Body of pancreas (tissue), 4 donors: ENCODE measurements at regions not wholly inside any gene's neighbourhood (a gene's known extent, or its start where the extent isn't known, plus 50 kb on each side); places are given as distances from the start of the nearest gene placed in this dataset.

Experiments used
- POLR2A ChIP-seq, 3 donors: fragments of 450-650 bp; IDR thresholded peaks; one replicate each; pipeline ENCODE4 v1.6.1; 2016; ENCODE audit warnings: antibody characterized with exemption in 3 of 3, mild to moderate bottlenecking in 2 of 3
- TF ChIP-seq, protein P1 (sequence below), 7 experiments: fragments of 450-650 bp in 4 of 7; fragments of 200-600 bp in 3 of 7; sonication (generic) in 3 of 7; IDR thresholded peaks; one replicate each; pipeline ENCODE4 v1.5.1; 2016 to 2019; ENCODE audit warnings: antibody characterized with exemption in 7 of 7

DNA sequence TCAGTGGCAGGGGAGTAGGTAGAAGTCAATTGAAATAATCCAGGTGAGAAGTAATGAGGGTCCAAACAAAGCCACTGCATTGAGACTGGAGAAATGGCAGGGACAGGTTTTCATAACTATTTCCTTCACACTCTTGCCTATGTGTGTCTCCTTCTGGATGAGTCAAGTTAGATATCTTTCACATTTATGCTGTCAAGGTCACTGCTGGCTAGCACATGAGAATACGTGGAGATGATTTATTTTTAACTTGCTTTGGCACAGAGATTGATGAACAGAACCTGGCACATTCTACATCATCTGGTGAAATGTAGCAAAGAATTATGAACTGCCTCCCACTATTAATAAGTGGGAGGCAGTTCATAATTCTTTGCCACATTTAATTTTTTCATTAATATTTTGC, 66.7 kb upstream of the BOD1L1 start:
- TF ChIP-seq, protein P1, sequence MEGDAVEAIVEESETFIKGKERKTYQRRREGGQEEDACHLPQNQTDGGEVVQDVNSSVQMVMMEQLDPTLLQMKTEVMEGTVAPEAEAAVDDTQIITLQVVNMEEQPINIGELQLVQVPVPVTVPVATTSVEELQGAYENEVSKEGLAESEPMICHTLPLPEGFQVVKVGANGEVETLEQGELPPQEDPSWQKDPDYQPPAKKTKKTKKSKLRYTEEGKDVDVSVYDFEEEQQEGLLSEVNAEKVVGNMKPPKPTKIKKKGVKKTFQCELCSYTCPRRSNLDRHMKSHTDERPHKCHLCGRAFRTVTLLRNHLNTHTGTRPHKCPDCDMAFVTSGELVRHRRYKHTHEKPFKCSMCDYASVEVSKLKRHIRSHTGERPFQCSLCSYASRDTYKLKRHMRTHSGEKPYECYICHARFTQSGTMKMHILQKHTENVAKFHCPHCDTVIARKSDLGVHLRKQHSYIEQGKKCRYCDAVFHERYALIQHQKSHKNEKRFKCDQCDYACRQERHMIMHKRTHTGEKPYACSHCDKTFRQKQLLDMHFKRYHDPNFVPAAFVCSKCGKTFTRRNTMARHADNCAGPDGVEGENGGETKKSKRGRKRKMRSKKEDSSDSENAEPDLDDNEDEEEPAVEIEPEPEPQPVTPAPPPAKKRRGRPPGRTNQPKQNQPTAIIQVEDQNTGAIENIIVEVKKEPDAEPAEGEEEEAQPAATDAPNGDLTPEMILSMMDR (IDR thresholded peaks at IDR 0.05), result no peak
- TF ChIP-seq POLR2A (IDR thresholded peaks at IDR 0.05), result no peak
